ENCODE measurements at regions not wholly inside any gene's neighbourhood (a gene's known extent, or its start where the extent isn't known, plus 50 kb on each side); places are given as distances from the start of the nearest gene placed in this dataset.

DNA sequence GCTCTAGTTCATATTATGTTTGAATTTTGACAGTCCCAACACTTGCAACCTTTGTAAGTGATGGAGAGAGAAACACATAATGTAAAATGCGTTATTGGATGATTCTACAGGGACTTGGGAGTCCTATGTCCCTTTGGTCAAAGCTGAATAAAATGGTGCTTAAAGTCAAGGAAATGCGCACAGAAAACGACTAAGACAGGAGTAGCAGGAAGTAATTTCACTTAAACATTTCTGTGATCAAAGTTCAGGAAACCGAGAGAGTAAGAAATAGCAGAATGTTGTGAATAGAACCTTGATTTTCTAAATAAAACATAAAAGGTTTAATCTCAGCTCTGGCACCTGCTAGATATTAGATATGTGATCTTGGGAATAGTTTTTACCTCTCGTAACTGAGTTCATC is 2339.2 kb downstream of the MAT2B start:
- H3K9ac ChIP-seq (ENCODE audit: low read length), result no peak overlapping the region
- no peak overlapping the region for H2BK15ac ChIP-seq (ENCODE audit: low read depth, poor library complexity, severe bottlenecking)
- WGBS, result 93% methylated on average over 4 of the region's 5 CpGs
- H3K4ac ChIP-seq (ENCODE audit: low read depth in 1 of 2, low read length in 2 of 2), result no peak overlapping the region
- no peak overlapping the region for H3K23ac ChIP-seq (ENCODE audit: low read length in 2 of 2)
- no peak overlapping the region for H3K4me2 ChIP-seq (ENCODE audit: low read length, poor library complexity, severe bottlenecking)
- H2AK5ac ChIP-seq (ENCODE audit: low read length, severe bottlenecking), result no peak overlapping the region
- H4K8ac ChIP-seq (ENCODE audit: low read length), result no peak overlapping the region
- no peak overlapping the region for H2BK5ac ChIP-seq (ENCODE audit: low read depth, low read length, poor library complexity, severe bottlenecking)
- no peak overlapping the region for H3K4me3 ChIP-seq (ENCODE audit: insufficient read depth in 1 of 2, low read depth in 1 of 2, low read length in 2 of 2)
- H3K4me1 ChIP-seq (ENCODE audit: control insufficient read depth, insufficient read depth, low read depth, low read length), result no peaks in the 10 kb centered on the region
- H3K27ac ChIP-seq (ENCODE audit: low read length, poor library complexity, severe bottlenecking), result no peak overlapping the region
- H3K18ac ChIP-seq (ENCODE audit: low read depth in 1 of 2, low read length in 2 of 2), result no peak overlapping the region
- peaks cover 6% of the 10 kb centered on the region for H3K9me3 ChIP-seq (ENCODE audit: control insufficient read depth, low read length)
- no peak overlapping the region for H2BK120ac ChIP-seq (ENCODE audit: low read depth, low read length)
- H4K91ac ChIP-seq (ENCODE audit: low read length), result no peak overlapping the region
- DNase-seq, result no peak
- H2AFZ ChIP-seq (ENCODE audit: low read depth, low read length), result no peak overlapping the region
- H3K36me3 ChIP-seq (ENCODE audit: control insufficient read depth in 1 of 2, insufficient read depth in 2 of 2, low read depth in 1 of 2, low read length in 2 of 2), result no peaks in the 10 kb centered on the region
- H2BK12ac ChIP-seq (ENCODE audit: low read length in 2 of 2), result no peak overlapping the region
- H3K14ac ChIP-seq (ENCODE audit: low read length in 2 of 2), result no peak overlapping the region
- H3K27me3 ChIP-seq (ENCODE audit: control insufficient read depth in 1 of 2, insufficient read depth in 1 of 2, low read length in 2 of 2), result no peaks in the 10 kb centered on the region
- no peaks in the 10 kb centered on the region for H3K79me1 ChIP-seq (replicated peaks; ENCODE audit: low read length, poor library complexity, severe bottlenecking)

DNA sequence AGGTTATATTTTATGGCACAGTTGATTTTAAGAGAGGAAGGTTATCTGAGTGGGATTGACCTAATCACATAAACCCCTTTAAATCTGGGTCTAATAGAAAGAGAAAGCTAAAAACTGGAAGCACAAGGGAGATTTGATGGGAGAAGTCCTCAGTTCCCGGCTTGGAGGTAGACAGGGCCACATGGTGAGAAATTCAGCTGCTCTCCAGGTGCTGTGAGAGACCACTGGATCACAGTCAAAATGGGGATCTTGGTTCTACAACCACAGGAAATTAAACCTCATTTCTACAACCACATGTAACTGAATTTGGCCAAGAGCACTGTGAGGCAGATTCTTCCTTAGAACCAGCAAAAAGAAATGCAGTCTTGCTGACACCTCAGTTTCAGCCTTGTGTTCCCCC is 2352.7 kb downstream of the MAT2B start:
- DNase-seq, result no peak
- no peak overlapping the region for H2BK12ac ChIP-seq (ENCODE audit: low read length in 2 of 2)
- H2BK120ac ChIP-seq (ENCODE audit: low read depth, low read length), result no peak overlapping the region
- no peak overlapping the region for H3K4me2 ChIP-seq (ENCODE audit: low read length, poor library complexity, severe bottlenecking)
- H2AFZ ChIP-seq (ENCODE audit: low read depth, low read length), result no peak overlapping the region
- H3K9me3 ChIP-seq (ENCODE audit: control insufficient read depth, low read length), result peaks cover 19% of the 10 kb centered on the region
- no peak overlapping the region for H3K9ac ChIP-seq (ENCODE audit: low read length)
- no peak overlapping the region for H3K23ac ChIP-seq (ENCODE audit: low read length in 2 of 2)
- H3K79me1 ChIP-seq (replicated peaks; ENCODE audit: low read length, poor library complexity, severe bottlenecking), result no peaks in the 10 kb centered on the region
- no peak overlapping the region for H3K4ac ChIP-seq (ENCODE audit: low read depth in 1 of 2, low read length in 2 of 2)
- no peak overlapping the region for H2BK5ac ChIP-seq (ENCODE audit: low read depth, low read length, poor library complexity, severe bottlenecking)
- no peaks in the 10 kb centered on the region for H3K36me3 ChIP-seq (ENCODE audit: control insufficient read depth in 1 of 2, insufficient read depth in 2 of 2, low read depth in 1 of 2, low read length in 2 of 2)
- no peak overlapping the region for H3K27ac ChIP-seq (ENCODE audit: low read length, poor library complexity, severe bottlenecking)
- H2AK5ac ChIP-seq (ENCODE audit: low read length, severe bottlenecking), result no peak overlapping the region
- no peak overlapping the region for H2BK15ac ChIP-seq (ENCODE audit: low read depth, poor library complexity, severe bottlenecking)
- no peaks in the 10 kb centered on the region for H3K27me3 ChIP-seq (ENCODE audit: control insufficient read depth in 1 of 2, insufficient read depth in 1 of 2, low read length in 2 of 2)
- H3K18ac ChIP-seq (ENCODE audit: low read depth in 1 of 2, low read length in 2 of 2), result no peak overlapping the region
- no peak overlapping the region for H3K4me3 ChIP-seq (ENCODE audit: insufficient read depth in 1 of 2, low read depth in 1 of 2, low read length in 2 of 2)
- H3K4me1 ChIP-seq (ENCODE audit: control insufficient read depth, insufficient read depth, low read depth, low read length), result no peaks in the 10 kb centered on the region
- no peak overlapping the region for H4K8ac ChIP-seq (ENCODE audit: low read length)
- no peak overlapping the region for H3K14ac ChIP-seq (ENCODE audit: low read length in 2 of 2)
- 80% methylated on average over 1 of the region's 1 CpG for WGBS
- no peak overlapping the region for H4K91ac ChIP-seq (ENCODE audit: low read length)

DNA sequence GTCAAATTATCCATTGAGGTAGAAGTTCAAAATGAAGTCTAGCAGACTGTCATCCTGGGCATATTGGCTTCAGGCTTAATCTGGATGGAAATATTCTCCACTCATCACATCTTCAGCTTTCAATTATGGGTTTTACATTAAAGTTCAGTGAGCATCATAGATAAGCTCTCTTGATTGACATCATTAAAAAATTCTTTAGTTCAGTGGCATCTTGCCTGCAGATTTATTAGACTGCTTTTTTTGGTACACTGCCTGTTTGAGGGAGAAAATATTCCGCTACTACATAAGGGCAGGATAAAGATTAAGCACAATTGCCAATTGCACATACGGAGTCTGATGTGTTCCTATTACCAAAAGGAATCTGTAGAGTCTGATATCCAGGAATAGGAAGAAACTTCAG is 2353.8 kb downstream of the MAT2B start:
- Histone ChIP-seq H2BK12ac (ENCODE audit: low read length in 2 of 2) (no peak overlapping the region), H3K14ac (ENCODE audit: low read length in 2 of 2) (no peak overlapping the region), H3K18ac (ENCODE audit: low read depth in 1 of 2, low read length in 2 of 2) (no peak overlapping the region)

GRCh38 chr5:165863239-165863638 is 2357.8 kb downstream of the MAT2B start:
- 93% methylated on average over 4 of the region's 4 CpGs for whole genome bisulfite sequencing
- Histone ChIP-seq H3K4me3 (ENCODE audit: insufficient read depth in 1 of 2, low read depth in 1 of 2, low read length in 2 of 2) (no peak overlapping the region), H3K36me3 (ENCODE audit: control insufficient read depth in 1 of 2, insufficient read depth in 2 of 2, low read depth in 1 of 2, low read length in 2 of 2) (no peaks in the 10 kb centered on the region), H3K9me3 (ENCODE audit: control insufficient read depth, low read length) (peaks cover 8% of the 10 kb centered on the region), H4K8ac (ENCODE audit: low read length) (no peak overlapping the region), H3K4me2 (ENCODE audit: low read length, poor library complexity, severe bottlenecking) (no peak overlapping the region), H3K4me1 (ENCODE audit: control insufficient read depth, insufficient read depth, low read depth, low read length) (no peaks in the 10 kb centered on the region), H3K18ac (ENCODE audit: low read depth in 1 of 2, low read length in 2 of 2) (no peak overlapping the region), H3K79me1 (replicated peaks; ENCODE audit: low read length, poor library complexity, severe bottlenecking) (no peaks in the 10 kb centered on the region), H4K91ac (ENCODE audit: low read length) (no peak overlapping the region), H3K4ac (ENCODE audit: low read depth in 1 of 2, low read length in 2 of 2) (no peak overlapping the region), H2AK5ac (ENCODE audit: low read length, severe bottlenecking) (no peak overlapping the region), H2BK120ac (ENCODE audit: low read depth, low read length) (no peak overlapping the region), H3K27ac (ENCODE audit: low read length, poor library complexity, severe bottlenecking) (no peak overlapping the region), H3K9ac (ENCODE audit: low read length) (no peak overlapping the region), H2BK15ac (ENCODE audit: low read depth, poor library complexity, severe bottlenecking) (no peak overlapping the region), H2BK5ac (ENCODE audit: low read depth, low read length, poor library complexity, severe bottlenecking) (no peak overlapping the region), H2BK12ac (ENCODE audit: low read length in 2 of 2) (no peak overlapping the region), H3K27me3 (ENCODE audit: control insufficient read depth in 1 of 2, insufficient read depth in 1 of 2, low read length in 2 of 2) (no peaks in the 10 kb centered on the region), H3K23ac (ENCODE audit: low read length in 2 of 2) (no peak overlapping the region), H3K14ac (ENCODE audit: low read length in 2 of 2) (no peak overlapping the region), H2AFZ (ENCODE audit: low read depth, low read length) (no peak overlapping the region)
- no peak for DNase-seq

More for the DNA sequence above, 2353.8 kb downstream of the MAT2B start:
- H3K4me3 ChIP-seq (ENCODE audit: insufficient read depth in 1 of 2, low read depth in 1 of 2, low read length in 2 of 2), result no peak overlapping the region
- H3K9ac ChIP-seq (ENCODE audit: low read length), result no peak overlapping the region
- WGBS, result 100% methylated on average over 2 of the region's 2 CpGs
- no peak overlapping the region for H2BK120ac ChIP-seq (ENCODE audit: low read depth, low read length)
- H4K8ac ChIP-seq (ENCODE audit: low read length), result no peak overlapping the region
- H4K91ac ChIP-seq (ENCODE audit: low read length), result no peak overlapping the region
- H3K4ac ChIP-seq (ENCODE audit: low read depth in 1 of 2, low read length in 2 of 2), result no peak overlapping the region
- no peaks in the 10 kb centered on the region for H3K36me3 ChIP-seq (ENCODE audit: control insufficient read depth in 1 of 2, insufficient read depth in 2 of 2, low read depth in 1 of 2, low read length in 2 of 2)
- peaks cover 19% of the 10 kb centered on the region for H3K9me3 ChIP-seq (ENCODE audit: control insufficient read depth, low read length)
- no peak overlapping the region for H2AFZ ChIP-seq (ENCODE audit: low read depth, low read length)
- no peak overlapping the region for H2AK5ac ChIP-seq (ENCODE audit: low read length, severe bottlenecking)
- H3K79me1 ChIP-seq (replicated peaks; ENCODE audit: low read length, poor library complexity, severe bottlenecking), result no peaks in the 10 kb centered on the region
- H2BK15ac ChIP-seq (ENCODE audit: low read depth, poor library complexity, severe bottlenecking), result no peak overlapping the region
- H3K27me3 ChIP-seq (ENCODE audit: control insufficient read depth in 1 of 2, insufficient read depth in 1 of 2, low read length in 2 of 2), result no peaks in the 10 kb centered on the region
- H3K23ac ChIP-seq (ENCODE audit: low read length in 2 of 2), result no peak overlapping the region
- H3K4me1 ChIP-seq (ENCODE audit: control insufficient read depth, insufficient read depth, low read depth, low read length), result no peaks in the 10 kb centered on the region
- no peak for DNase-seq
- H2BK5ac ChIP-seq (ENCODE audit: low read depth, low read length, poor library complexity, severe bottlenecking), result no peak overlapping the region
- no peak overlapping the region for H3K4me2 ChIP-seq (ENCODE audit: low read length, poor library complexity, severe bottlenecking)
- no peak overlapping the region for H3K27ac ChIP-seq (ENCODE audit: low read length, poor library complexity, severe bottlenecking)
